Panc1 (cell line): ENCODE measurements at regions not wholly inside any gene's neighbourhood (a gene's known extent, or its start where the extent isn't known, plus 50 kb on each side); places are given as distances from the start of the nearest gene placed in this dataset.

Experiments
- TF ChIP-seq, protein P1 (sequence below): fragments of 450-650 bp; IDR thresholded peaks from 2 replicates; pipeline ENCODE4 v1.5.1; 2017; ENCODE audit warnings: mild to moderate bottlenecking
- TF ChIP-seq, protein P2 (sequence below), 2 experiments: IDR thresholded peaks; 2 replicates each; pipeline ENCODE4 v1.6.1; 2011 to 2012; ENCODE audit warnings: low read depth in 2 of 2, control low read depth in 1 of 2, low read length in 1 of 2, mild to moderate bottlenecking in 1 of 2, moderate library complexity in 1 of 2; ENCODE audit not compliant: insufficient read depth in 1 of 2

DNA sequence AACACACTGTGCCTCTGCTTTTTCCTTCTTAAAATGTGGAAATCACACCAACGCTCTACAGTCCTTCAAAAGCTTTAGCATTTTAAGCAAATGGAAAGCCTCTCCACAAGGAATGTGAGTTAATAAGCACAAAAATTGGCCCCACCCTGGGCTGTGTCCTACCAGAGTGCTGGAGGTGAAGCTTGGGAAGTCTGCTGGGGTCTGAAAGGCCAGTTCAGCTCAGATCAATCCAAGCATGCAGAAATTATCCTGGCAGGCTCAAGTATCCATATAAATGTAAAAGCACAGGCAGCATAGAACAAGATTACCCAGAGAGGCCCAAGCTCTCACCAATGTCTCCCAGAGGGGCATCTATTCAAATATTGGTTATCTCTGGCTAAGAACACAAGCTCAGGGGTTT, 98.5 kb downstream of the ESM1 start:
- TF ChIP-seq, protein P1, sequence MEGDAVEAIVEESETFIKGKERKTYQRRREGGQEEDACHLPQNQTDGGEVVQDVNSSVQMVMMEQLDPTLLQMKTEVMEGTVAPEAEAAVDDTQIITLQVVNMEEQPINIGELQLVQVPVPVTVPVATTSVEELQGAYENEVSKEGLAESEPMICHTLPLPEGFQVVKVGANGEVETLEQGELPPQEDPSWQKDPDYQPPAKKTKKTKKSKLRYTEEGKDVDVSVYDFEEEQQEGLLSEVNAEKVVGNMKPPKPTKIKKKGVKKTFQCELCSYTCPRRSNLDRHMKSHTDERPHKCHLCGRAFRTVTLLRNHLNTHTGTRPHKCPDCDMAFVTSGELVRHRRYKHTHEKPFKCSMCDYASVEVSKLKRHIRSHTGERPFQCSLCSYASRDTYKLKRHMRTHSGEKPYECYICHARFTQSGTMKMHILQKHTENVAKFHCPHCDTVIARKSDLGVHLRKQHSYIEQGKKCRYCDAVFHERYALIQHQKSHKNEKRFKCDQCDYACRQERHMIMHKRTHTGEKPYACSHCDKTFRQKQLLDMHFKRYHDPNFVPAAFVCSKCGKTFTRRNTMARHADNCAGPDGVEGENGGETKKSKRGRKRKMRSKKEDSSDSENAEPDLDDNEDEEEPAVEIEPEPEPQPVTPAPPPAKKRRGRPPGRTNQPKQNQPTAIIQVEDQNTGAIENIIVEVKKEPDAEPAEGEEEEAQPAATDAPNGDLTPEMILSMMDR, result no peak
- TF ChIP-seq, protein P2, sequence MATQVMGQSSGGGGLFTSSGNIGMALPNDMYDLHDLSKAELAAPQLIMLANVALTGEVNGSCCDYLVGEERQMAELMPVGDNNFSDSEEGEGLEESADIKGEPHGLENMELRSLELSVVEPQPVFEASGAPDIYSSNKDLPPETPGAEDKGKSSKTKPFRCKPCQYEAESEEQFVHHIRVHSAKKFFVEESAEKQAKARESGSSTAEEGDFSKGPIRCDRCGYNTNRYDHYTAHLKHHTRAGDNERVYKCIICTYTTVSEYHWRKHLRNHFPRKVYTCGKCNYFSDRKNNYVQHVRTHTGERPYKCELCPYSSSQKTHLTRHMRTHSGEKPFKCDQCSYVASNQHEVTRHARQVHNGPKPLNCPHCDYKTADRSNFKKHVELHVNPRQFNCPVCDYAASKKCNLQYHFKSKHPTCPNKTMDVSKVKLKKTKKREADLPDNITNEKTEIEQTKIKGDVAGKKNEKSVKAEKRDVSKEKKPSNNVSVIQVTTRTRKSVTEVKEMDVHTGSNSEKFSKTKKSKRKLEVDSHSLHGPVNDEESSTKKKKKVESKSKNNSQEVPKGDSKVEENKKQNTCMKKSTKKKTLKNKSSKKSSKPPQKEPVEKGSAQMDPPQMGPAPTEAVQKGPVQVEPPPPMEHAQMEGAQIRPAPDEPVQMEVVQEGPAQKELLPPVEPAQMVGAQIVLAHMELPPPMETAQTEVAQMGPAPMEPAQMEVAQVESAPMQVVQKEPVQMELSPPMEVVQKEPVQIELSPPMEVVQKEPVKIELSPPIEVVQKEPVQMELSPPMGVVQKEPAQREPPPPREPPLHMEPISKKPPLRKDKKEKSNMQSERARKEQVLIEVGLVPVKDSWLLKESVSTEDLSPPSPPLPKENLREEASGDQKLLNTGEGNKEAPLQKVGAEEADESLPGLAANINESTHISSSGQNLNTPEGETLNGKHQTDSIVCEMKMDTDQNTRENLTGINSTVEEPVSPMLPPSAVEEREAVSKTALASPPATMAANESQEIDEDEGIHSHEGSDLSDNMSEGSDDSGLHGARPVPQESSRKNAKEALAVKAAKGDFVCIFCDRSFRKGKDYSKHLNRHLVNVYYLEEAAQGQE (IDR thresholded peaks at IDR 0.05; ENCODE audit: insufficient read depth in 1 of 2, low read depth in 2 of 2, low read length in 1 of 2), result no peak
